ENCODE measurements at regions not wholly inside any gene's neighbourhood (a gene's known extent, or its start where the extent isn't known, plus 50 kb on each side); places are given as distances from the start of the nearest gene placed in this dataset.

GRCh38 chr11:112403432-112403831 lies 142.8 kb upstream of the PLET1 start:
- no peak overlapping the region for H2BK120ac ChIP-seq (ENCODE audit: low read depth, low read length)
- no peaks in the 10 kb centered on the region; the same call in 1 of the 2 replicates for H3K9me1 ChIP-seq (ENCODE audit: insufficient read depth, low read length)
- in situ Hi-C loops (cut with MboI; ENCODE audit: low sequenced_read_pairs) = no loop called here
- H2AFZ ChIP-seq (replicated peaks; ENCODE audit: low read length, poor library complexity) = no peak overlapping the region
- H3K14ac ChIP-seq (replicated peaks; ENCODE audit: low read depth, low read length) = no peak overlapping the region
- H3K36me3 ChIP-seq (ENCODE audit: control insufficient read depth, insufficient read depth, low read length) = no peaks in the 10 kb centered on the region
- CTCF ChIA-PET = no interaction called here
- H2AK9ac ChIP-seq (replicated peaks; ENCODE audit: low read depth, low read length, poor library complexity) = no peak overlapping the region
- no TSS peak for BruUV-seq (replicated peaks)
- dilution Hi-C loops (cut with HindIII; ENCODE audit: low sequenced_read_pairs, unreplicated experiment) = no loop called here
- DNase-seq (no peak), ATAC-seq (ENCODE audit: low read depth) (no peak)
- no peaks in the 10 kb centered on the region for H3K79me1 ChIP-seq (ENCODE audit: low read depth in 1 of 2, low read length in 2 of 2)
- H2BK15ac ChIP-seq (ENCODE audit: low read depth, low read length) = no peak overlapping the region
- H4K5ac ChIP-seq (ENCODE audit: low read depth, low read length) = no peak overlapping the region
- no peaks in the 10 kb centered on the region for H3K4me1 ChIP-seq (ENCODE audit: control insufficient read depth, insufficient read depth, low read length)
- no peak overlapping the region for H4K91ac ChIP-seq (ENCODE audit: insufficient read depth, low read depth, low read length)
- H3K4me3 ChIP-seq (ENCODE audit: insufficient read depth, low read depth, low read length) = no peak overlapping the region
- no peak overlapping the region for H2AK5ac ChIP-seq (ENCODE audit: low read depth, low read length)
- H2BK20ac ChIP-seq (ENCODE audit: low read depth, low read length) = no peak overlapping the region
- no peak overlapping the region for H3K23ac ChIP-seq (ENCODE audit: low read depth, low read length)
- TF ChIP-seq BHLHE40 (IDR thresholded peaks at IDR 0.05; ENCODE audit: low read depth, low read length) (no peak), CTCF (conservative IDR thresholded peaks at IDR 0.05; ENCODE audit: low read depth, low read length) (no peak), POLR2A (IDR thresholded peaks at IDR 0.05; ENCODE audit: low read depth, low read length) (no peak), NFE2L2 (IDR thresholded peaks at IDR 0.05; ENCODE audit: low read depth, low read length) (no peak), RFX5 (IDR thresholded peaks at IDR 0.05; ENCODE audit: low read depth, low read length) (no peak), MXI1 (IDR thresholded peaks at IDR 0.05; ENCODE audit: borderline replicate concordance, low read depth, low read length) (no peak)
- no peak overlapping the region for H2BK5ac ChIP-seq (ENCODE audit: low read depth, low read length, poor library complexity, severe bottlenecking)
- no CpG with 5 or more reads among the region's 5 CpGs for WGBS, 2 experiments (ENCODE audit: extremely low coverage in 2 of 2, insufficient read length in 1 of 2)
- no peak overlapping the region for H3K56ac ChIP-seq (ENCODE audit: extremely low read depth, insufficient read depth, low read length)
- peaks cover 9% of the 10 kb centered on the region for H3K27me3 ChIP-seq (ENCODE audit: control insufficient read depth, insufficient read depth, low read length)
- POLR2A ChIA-PET (ENCODE audit: unreplicated experiment) = no interaction called here
- intact Hi-C loops (cut with micrococcal nuclease) = no loop called here
- no peaks in the 10 kb centered on the region for H4K20me1 ChIP-seq (ENCODE audit: insufficient read depth, low read length)
- no peaks in the 10 kb centered on the region for H3K9me3 ChIP-seq (ENCODE audit: control insufficient read depth, insufficient read depth, low read length)
- H3K4me2 ChIP-seq (ENCODE audit: low read depth, low read length) = no peak overlapping the region
- H3K4ac ChIP-seq (ENCODE audit: low read depth, low read length) = no peak overlapping the region
- H3K18ac ChIP-seq (ENCODE audit: low read depth, low read length) = no peak overlapping the region
- H3K9ac ChIP-seq (ENCODE audit: low read depth, low read length) = no peak overlapping the region
- H4K8ac ChIP-seq (ENCODE audit: low read depth in 2 of 2, low read length in 2 of 2) = no peak overlapping the region
- H3K27ac ChIP-seq (ENCODE audit: insufficient read depth, low read length) = no peak overlapping the region
